ENCODE measurements at regions not wholly inside any gene's neighbourhood (a gene's known extent, or its start where the extent isn't known, plus 50 kb on each side); places are given as distances from the start of the nearest gene placed in this dataset.

DNA sequence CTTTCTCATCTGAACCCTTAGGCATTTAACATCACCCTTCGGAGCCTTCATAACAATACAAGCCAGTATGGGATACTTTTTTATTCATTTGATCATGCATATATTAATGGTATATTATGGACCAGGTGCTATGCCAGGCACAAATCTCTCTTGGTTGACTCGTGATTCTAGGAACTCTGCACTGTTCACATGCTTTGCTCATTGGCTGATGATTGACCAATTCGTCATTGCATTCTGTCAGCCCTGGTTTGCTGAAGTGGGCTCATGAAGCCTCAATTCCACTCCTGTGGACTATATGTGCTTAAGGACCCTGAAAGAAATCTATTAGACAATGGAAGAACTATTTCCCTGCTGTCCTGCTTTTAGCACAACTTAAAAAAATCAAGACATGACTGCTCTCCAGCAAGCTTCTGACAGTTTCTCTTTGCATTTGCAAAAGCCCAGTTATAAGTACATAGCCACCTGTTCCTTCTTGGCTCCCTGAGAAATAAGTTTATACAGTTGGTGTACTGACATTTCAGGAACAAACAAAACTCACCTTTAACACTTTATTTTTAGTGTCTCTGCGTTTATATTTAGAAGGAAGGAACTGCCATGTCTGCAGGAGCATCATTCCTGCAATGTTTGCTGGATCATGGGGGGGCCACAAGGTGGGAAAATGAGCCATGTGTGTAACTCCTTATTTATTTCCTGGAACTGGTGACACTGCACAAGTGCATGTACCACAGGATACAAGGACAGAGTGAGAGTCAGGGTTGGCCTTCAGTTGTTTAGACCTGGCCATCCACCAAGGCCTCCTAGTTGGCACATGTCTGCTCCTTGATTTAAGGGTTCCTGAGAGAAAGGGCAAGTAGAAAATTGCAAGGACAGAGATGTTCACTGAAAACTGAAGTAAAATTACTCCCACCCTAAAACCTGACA, 146.0 kb upstream of the NAMPT start:
- no peak for ATAC-seq
- TF ChIP-seq TCF4 (CRISPR knock-in tag; IDR thresholded peaks at IDR 0.05; ENCODE audit: borderline replicate concordance) (no peak), ZFP3 (CRISPR knock-in tag; IDR thresholded peaks at IDR 0.05) (no peak), ARNTL (CRISPR knock-in tag; IDR thresholded peaks at IDR 0.05; ENCODE audit: borderline replicate concordance, low read depth) (no peak), SNAI2 (CRISPR knock-in tag; IDR thresholded peaks at IDR 0.05) (no peak), ZC3H10 (CRISPR knock-in tag; IDR thresholded peaks at IDR 0.05) (no peak), OSR1 (CRISPR knock-in tag; IDR thresholded peaks at IDR 0.05) (no peak), TSHZ2 (CRISPR knock-in tag; IDR thresholded peaks at IDR 0.05) (no peak), ZNF70 (CRISPR knock-in tag; IDR thresholded peaks at IDR 0.05) (no peak), CSRNP3 (CRISPR knock-in tag; IDR thresholded peaks at IDR 0.05) (no peak), CREB5 (CRISPR knock-in tag; IDR thresholded peaks at IDR 0.05; ENCODE audit: low read depth) (no peak), POU6F1 (CRISPR knock-in tag; IDR thresholded peaks at IDR 0.05; ENCODE audit: borderline replicate concordance, low read depth) (no peak), ZNF8 (CRISPR knock-in tag; IDR thresholded peaks at IDR 0.05) (no peak), GLIS3 (CRISPR knock-in tag; IDR thresholded peaks at IDR 0.05) (no peak), TOX (CRISPR knock-in tag; IDR thresholded peaks at IDR 0.05; ENCODE audit: borderline replicate concordance) (no peak), RARB (CRISPR knock-in tag; IDR thresholded peaks at IDR 0.05) (no peak), CSDC2 (CRISPR knock-in tag; IDR thresholded peaks at IDR 0.05) (no peak), PPARA (CRISPR knock-in tag; IDR thresholded peaks at IDR 0.05; ENCODE audit: borderline replicate concordance) (no peak), ZNF565 (CRISPR knock-in tag; conservative IDR thresholded peaks at IDR 0.05; ENCODE audit: low read depth) (no peak), BACH2 (CRISPR knock-in tag; IDR thresholded peaks at IDR 0.05; ENCODE audit: borderline replicate concordance) (no peak)
- TF ChIP-seq, protein P1, sequence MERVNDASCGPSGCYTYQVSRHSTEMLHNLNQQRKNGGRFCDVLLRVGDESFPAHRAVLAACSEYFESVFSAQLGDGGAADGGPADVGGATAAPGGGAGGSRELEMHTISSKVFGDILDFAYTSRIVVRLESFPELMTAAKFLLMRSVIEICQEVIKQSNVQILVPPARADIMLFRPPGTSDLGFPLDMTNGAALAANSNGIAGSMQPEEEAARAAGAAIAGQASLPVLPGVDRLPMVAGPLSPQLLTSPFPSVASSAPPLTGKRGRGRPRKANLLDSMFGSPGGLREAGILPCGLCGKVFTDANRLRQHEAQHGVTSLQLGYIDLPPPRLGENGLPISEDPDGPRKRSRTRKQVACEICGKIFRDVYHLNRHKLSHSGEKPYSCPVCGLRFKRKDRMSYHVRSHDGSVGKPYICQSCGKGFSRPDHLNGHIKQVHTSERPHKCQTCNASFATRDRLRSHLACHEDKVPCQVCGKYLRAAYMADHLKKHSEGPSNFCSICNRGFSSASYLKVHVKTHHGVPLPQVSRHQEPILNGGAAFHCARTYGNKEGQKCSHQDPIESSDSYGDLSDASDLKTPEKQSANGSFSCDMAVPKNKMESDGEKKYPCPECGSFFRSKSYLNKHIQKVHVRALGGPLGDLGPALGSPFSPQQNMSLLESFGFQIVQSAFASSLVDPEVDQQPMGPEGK (CRISPR knock-in tag; IDR thresholded peaks at IDR 0.05; ENCODE audit: borderline replicate concordance), result no peak

GRCh38 chr7:106430103-106430502, 145.3 kb upstream of the NAMPT start:
- TF ChIP-seq BACH2 (CRISPR knock-in tag; IDR thresholded peaks at IDR 0.05; ENCODE audit: borderline replicate concordance) (no peak), POU6F1 (CRISPR knock-in tag; IDR thresholded peaks at IDR 0.05; ENCODE audit: borderline replicate concordance, low read depth) (no peak), TCF4 (CRISPR knock-in tag; IDR thresholded peaks at IDR 0.05; ENCODE audit: borderline replicate concordance) (no peak), TOX (CRISPR knock-in tag; IDR thresholded peaks at IDR 0.05; ENCODE audit: borderline replicate concordance) (no peak), ISL1 (CRISPR knock-in tag; IDR thresholded peaks at IDR 0.05) (no peak), OSR1 (CRISPR knock-in tag; IDR thresholded peaks at IDR 0.05) (no peak), ZNF70 (CRISPR knock-in tag; IDR thresholded peaks at IDR 0.05) (no peak), SNAI2 (CRISPR knock-in tag; IDR thresholded peaks at IDR 0.05) (no peak), CREB5 (CRISPR knock-in tag; IDR thresholded peaks at IDR 0.05; ENCODE audit: low read depth) (no peak), ZFP30 (CRISPR knock-in tag; IDR thresholded peaks at IDR 0.05) (no peak), TSHZ2 (CRISPR knock-in tag; IDR thresholded peaks at IDR 0.05) (no peak), ZNF8 (CRISPR knock-in tag; IDR thresholded peaks at IDR 0.05) (no peak), PPARA (CRISPR knock-in tag; IDR thresholded peaks at IDR 0.05; ENCODE audit: borderline replicate concordance) (no peak), ARNTL (CRISPR knock-in tag; IDR thresholded peaks at IDR 0.05; ENCODE audit: borderline replicate concordance, low read depth) (no peak)
- ATAC-seq, result no peak

All from SK-N-SH treated with all-trans-retinoic acid at 6 μM for 48 hours (cell line).